GM06990 (cell line): ENCODE measurements at regions not wholly inside any gene's neighbourhood (a gene's known extent, or its start where the extent isn't known, plus 50 kb on each side); places are given as distances from the start of the nearest gene placed in this dataset.

Experiments used
- DNase-seq: peaks from one replicate; pipeline ENCODE4 v3.0.0-alpha.2; 2011; ENCODE audit not compliant: insufficient read length; ENCODE audit errors: extremely low read depth
- H3K27me3 ChIP-seq: replicated peaks from 2 replicates; pipeline ENCODE4 v1.6.0; 2011; ENCODE audit warnings: low read length; ENCODE audit not compliant: control insufficient read depth, insufficient read depth
- H3K36me3 ChIP-seq: 2 replicates; pipeline ENCODE4 v1.5.1; 2011; ENCODE audit warnings: low read length; ENCODE audit not compliant: control insufficient read depth, insufficient read depth
- H3K4me3 ChIP-seq: replicated peaks from 2 replicates; pipeline ENCODE4 v1.5.1; 2011; ENCODE audit warnings: low read depth, mild to moderate bottlenecking, control low read depth, low read length
- TF ChIP-seq, protein P1 (sequence below): IDR thresholded peaks from 2 replicates; pipeline ENCODE4 v1.5.1; 2011; ENCODE audit warnings: low read length, control low read depth, mild to moderate bottlenecking, inconsistent platforms; ENCODE audit not compliant: insufficient read depth, poor library complexity, severe bottlenecking

DNA sequence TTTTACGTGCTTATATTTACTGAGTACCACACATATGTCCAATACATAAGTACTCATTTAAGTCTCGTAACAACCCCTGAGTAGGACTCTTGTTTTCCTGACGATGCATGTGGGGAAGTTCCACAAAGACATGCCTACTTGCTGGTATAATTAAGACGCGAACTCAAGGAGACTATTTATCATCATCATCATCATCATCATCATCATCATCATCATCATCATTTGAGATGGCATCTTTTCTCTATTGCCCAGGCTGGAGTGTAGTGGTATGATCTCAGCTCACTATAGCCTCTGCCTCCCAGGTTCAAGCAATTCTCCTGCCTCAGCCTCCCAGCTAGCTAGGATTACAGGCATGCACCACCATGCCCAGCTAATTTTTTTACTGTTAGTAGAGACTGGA lies 809.9 kb upstream of the EEF2KMT start:
- TF ChIP-seq, protein P1, sequence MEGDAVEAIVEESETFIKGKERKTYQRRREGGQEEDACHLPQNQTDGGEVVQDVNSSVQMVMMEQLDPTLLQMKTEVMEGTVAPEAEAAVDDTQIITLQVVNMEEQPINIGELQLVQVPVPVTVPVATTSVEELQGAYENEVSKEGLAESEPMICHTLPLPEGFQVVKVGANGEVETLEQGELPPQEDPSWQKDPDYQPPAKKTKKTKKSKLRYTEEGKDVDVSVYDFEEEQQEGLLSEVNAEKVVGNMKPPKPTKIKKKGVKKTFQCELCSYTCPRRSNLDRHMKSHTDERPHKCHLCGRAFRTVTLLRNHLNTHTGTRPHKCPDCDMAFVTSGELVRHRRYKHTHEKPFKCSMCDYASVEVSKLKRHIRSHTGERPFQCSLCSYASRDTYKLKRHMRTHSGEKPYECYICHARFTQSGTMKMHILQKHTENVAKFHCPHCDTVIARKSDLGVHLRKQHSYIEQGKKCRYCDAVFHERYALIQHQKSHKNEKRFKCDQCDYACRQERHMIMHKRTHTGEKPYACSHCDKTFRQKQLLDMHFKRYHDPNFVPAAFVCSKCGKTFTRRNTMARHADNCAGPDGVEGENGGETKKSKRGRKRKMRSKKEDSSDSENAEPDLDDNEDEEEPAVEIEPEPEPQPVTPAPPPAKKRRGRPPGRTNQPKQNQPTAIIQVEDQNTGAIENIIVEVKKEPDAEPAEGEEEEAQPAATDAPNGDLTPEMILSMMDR, result no peak
- Histone ChIP-seq H3K4me3 (no peak overlapping the region), H3K36me3 (no peaks in the 10 kb centered on the region), H3K27me3 (no peaks in the 10 kb centered on the region)
- DNase-seq, result no peak

DNA sequence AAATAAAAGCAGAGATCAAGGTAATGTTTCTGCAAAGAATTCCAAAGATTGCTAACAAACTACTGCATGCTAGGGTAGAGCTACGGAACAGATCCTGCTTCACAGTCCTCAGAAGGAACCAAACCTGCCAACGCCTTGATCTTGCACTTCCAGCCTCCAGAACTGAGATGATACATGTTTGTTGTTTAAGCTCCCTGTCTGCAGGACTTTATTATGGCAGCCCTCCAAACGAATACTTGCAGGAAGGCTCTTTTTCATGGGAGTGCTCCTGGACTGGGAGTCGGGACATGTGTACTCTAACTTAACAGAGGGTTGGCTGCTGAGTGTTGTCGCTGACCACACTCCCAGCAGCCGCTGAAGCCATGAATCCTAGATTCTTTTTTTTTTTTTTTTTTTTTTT lies 808.8 kb upstream of the EEF2KMT start:
- TF ChIP-seq, protein P1, result no peak
- no peak for DNase-seq
- H3K4me3 ChIP-seq, result no peak overlapping the region
- H3K27me3 ChIP-seq, result no peaks in the 10 kb centered on the region
- no peaks in the 10 kb centered on the region for H3K36me3 ChIP-seq

DNA sequence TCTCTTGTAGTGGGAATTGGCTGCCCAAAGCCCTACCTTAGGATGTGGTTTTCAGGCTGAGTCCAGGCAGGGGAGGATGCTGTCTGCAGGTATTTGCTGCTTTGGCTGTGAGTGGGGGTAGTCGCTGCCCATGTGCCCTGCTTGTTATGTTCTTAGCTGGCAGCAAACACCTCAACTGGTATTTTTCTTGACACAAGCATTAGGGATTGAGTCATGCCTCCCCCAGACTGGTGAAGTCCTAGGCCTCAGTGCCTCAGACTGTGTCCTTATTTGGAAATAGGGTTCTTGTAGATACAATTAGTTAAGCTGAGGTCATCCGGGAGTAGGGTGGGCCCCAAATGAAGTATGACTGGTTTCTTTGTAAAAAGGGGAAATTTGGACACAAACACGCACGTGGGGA lies 808.3 kb upstream of the EEF2KMT start:
- H3K27me3 ChIP-seq, result no peaks in the 10 kb centered on the region
- TF ChIP-seq, protein P1, result no peak
- no peak overlapping the region for H3K4me3 ChIP-seq
- H3K36me3 ChIP-seq, result no peaks in the 10 kb centered on the region
- no peak for DNase-seq

DNA sequence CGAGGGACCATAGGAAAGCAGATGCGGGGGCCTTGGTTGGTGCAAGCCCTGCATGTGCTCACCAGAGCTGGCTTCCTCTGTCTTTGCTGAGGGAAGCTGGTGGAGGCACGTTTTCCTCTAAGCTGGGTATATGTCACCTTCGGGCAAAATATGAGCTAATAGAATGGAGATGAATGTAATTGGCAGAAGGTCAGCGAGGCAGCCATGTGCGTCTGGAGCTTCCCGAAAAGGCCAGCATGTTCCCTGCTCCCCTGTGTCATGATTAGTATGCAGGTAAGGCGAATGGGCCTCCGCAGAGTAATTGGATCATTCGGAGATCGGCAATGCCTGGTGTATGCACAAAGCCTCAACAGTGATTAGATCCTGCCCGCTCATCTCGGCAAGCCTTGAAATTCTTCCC lies 806.2 kb upstream of the EEF2KMT start:
- no peaks in the 10 kb centered on the region for H3K27me3 ChIP-seq
- TF ChIP-seq, protein P1, result no peak
- H3K4me3 ChIP-seq, result no peak overlapping the region
- no peak for DNase-seq
- H3K36me3 ChIP-seq, result no peaks in the 10 kb centered on the region

DNA sequence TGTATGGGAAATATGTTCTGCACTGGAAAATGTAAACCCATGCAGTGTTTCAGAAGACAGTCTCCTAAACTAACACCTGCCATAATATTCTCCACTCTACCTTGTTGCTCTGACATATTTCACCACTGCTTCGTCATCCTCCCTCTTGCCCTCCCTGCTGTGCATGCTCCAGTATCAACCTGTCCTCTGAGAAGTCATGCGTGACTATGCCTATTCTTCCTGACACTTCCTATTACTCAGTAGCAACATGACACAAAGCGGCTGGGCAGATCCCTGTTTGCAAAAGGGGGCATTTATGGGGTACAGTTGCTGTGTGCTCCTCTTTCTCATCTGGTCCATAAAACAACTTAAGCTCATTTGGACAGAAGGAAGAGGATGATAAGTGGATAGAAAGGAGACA lies 805.6 kb upstream of the EEF2KMT start:
- Histone ChIP-seq H3K4me3 (no peak overlapping the region), H3K27me3 (no peaks in the 10 kb centered on the region), H3K36me3 (no peaks in the 10 kb centered on the region)
- no peak for DNase-seq
- TF ChIP-seq, protein P1, result no peak

DNA sequence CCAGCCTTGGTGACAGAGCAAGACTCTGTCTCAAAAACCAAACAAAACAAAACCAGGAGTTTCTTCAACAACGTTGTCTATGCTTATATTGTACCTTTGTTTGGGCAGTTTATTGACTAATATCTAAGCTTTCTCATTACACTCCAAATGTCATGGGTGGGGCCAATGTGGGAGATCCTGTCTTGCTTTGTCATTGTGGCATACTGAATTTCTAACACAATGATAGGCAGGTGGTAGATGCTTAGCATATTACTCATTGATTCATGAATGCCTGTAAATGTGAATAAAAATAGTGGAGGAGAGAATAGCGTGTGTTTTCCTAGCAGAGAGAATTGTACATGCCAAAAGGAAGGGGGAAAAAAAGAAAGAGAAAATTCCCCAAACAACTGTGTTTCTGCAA lies 802.5 kb upstream of the EEF2KMT start:
- Histone ChIP-seq H3K4me3 (no peak overlapping the region), H3K36me3 (no peaks in the 10 kb centered on the region), H3K27me3 (no peaks in the 10 kb centered on the region)
- TF ChIP-seq, protein P1, result no peak
- no peak for DNase-seq
